Right lung (tissue), 2 donors: ENCODE measurements at regions not wholly inside any gene's neighbourhood (a gene's known extent, or its start where the extent isn't known, plus 50 kb on each side); places are given as distances from the start of the nearest gene placed in this dataset.
"Not testable (repeated sequence)": the region's sequence is repeated elsewhere in the genome, so short reads cannot be mapped to it uniquely, and the experiment has no call there.

ENCODE experiments used
- DNase-seq, 2 donors: peaks; one replicate each; pipeline ENCODE4 v3.0.0-alpha.2; 2013

- DNase-seq: not testable (repeated sequence)
These were observed 646.7 kb upstream of the ARRDC3 start for GRCh38 chr5:92029792-92030191.

GRCh38 chr5:92023555-92023954 is 640.4 kb upstream of the ARRDC3 start:
- no peak for DNase-seq

- no peak for DNase-seq
These were observed 640.0 kb upstream of the ARRDC3 start for GRCh38 chr5:92023141-92023471.

GRCh38 chr5:92022415-92023140 is 639.5 kb upstream of the ARRDC3 start:
- DNase-seq: no peak

GRCh38 chr5:92019376-92019990 is 636.4 kb upstream of the ARRDC3 start:
- DNase-seq: no peak

- no peak for DNase-seq
These were observed 634.7 kb upstream of the ARRDC3 start for GRCh38 chr5:92017776-92018175.

GRCh38 chr5:92011845-92012244 is 628.7 kb upstream of the ARRDC3 start:
- DNase-seq: not testable (repeated sequence)

- no peak for DNase-seq
These were observed 620.7 kb upstream of the ARRDC3 start for GRCh38 chr5:92003806-92004205.

GRCh38 chr5:92002721-92003274 is 619.7 kb upstream of the ARRDC3 start:
- DNase-seq: no peak

GRCh38 chr5:91998774-91999173 is 615.7 kb upstream of the ARRDC3 start:
- no peak for DNase-seq

GRCh38 chr5:91983869-91984268 is 600.8 kb upstream of the ARRDC3 start:
- DNase-seq: no peak

- no peak for DNase-seq
These were observed 595.2 kb upstream of the ARRDC3 start for GRCh38 chr5:91978221-91978882.

- DNase-seq: peak; percentile 7 to 14
These were observed 594.5 kb upstream of the ARRDC3 start for GRCh38 chr5:91977579-91977978.

GRCh38 chr5:91976451-91976850 is 593.3 kb upstream of the ARRDC3 start:
- DNase-seq: no peak

GRCh38 chr5:91963166-91963565 is 580.0 kb upstream of the ARRDC3 start:
- no peak for DNase-seq

- DNase-seq: no peak
These were observed 574.5 kb upstream of the ARRDC3 start for GRCh38 chr5:91957666-91958065.

- no peak for DNase-seq
These were observed 573.6 kb upstream of the ARRDC3 start for GRCh38 chr5:91956738-91957137.

- DNase-seq: no peak
These were observed 572.5 kb upstream of the ARRDC3 start for GRCh38 chr5:91955610-91956009.

GRCh38 chr5:91954136-91954535 is 571.0 kb upstream of the ARRDC3 start:
- no peak for DNase-seq

- DNase-seq: no peak
These were observed 567.2 kb upstream of the ARRDC3 start for GRCh38 chr5:91950328-91950727.

GRCh38 chr5:91946870-91947269 is 563.8 kb upstream of the ARRDC3 start:
- no peak for DNase-seq

GRCh38 chr5:91941588-91941987 is 558.5 kb upstream of the ARRDC3 start:
- no peak for DNase-seq

- DNase-seq: no peak
These were observed 555.3 kb upstream of the ARRDC3 start for GRCh38 chr5:91938441-91938840.
